ENCODE measurements at regions not wholly inside any gene's neighbourhood (a gene's known extent, or its start where the extent isn't known, plus 50 kb on each side); places are given as distances from the start of the nearest gene placed in this dataset.

GRCh38 chr11:80280737-80281136, 839.9 kb upstream of the TENM4 start:
- TF ChIP-seq GABPA (IDR thresholded peaks at IDR 0.05 in 1 of 2, conservative IDR thresholded peaks at IDR 0.05 in 1 of 2): no peak
- no peak for TF ChIP-seq CTCF (IDR thresholded peaks at IDR 0.05; ENCODE audit: low read depth, low read length, missing input control)
- TF ChIP-seq RXRA (IDR thresholded peaks at IDR 0.05): no peak
- TF ChIP-seq RAD21 (IDR thresholded peaks at IDR 0.05): no peak
- TF ChIP-seq JUND (IDR thresholded peaks at IDR 0.05): no peak
- TF ChIP-seq, protein P1, sequence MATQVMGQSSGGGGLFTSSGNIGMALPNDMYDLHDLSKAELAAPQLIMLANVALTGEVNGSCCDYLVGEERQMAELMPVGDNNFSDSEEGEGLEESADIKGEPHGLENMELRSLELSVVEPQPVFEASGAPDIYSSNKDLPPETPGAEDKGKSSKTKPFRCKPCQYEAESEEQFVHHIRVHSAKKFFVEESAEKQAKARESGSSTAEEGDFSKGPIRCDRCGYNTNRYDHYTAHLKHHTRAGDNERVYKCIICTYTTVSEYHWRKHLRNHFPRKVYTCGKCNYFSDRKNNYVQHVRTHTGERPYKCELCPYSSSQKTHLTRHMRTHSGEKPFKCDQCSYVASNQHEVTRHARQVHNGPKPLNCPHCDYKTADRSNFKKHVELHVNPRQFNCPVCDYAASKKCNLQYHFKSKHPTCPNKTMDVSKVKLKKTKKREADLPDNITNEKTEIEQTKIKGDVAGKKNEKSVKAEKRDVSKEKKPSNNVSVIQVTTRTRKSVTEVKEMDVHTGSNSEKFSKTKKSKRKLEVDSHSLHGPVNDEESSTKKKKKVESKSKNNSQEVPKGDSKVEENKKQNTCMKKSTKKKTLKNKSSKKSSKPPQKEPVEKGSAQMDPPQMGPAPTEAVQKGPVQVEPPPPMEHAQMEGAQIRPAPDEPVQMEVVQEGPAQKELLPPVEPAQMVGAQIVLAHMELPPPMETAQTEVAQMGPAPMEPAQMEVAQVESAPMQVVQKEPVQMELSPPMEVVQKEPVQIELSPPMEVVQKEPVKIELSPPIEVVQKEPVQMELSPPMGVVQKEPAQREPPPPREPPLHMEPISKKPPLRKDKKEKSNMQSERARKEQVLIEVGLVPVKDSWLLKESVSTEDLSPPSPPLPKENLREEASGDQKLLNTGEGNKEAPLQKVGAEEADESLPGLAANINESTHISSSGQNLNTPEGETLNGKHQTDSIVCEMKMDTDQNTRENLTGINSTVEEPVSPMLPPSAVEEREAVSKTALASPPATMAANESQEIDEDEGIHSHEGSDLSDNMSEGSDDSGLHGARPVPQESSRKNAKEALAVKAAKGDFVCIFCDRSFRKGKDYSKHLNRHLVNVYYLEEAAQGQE (IDR thresholded peaks at IDR 0.05): no peak
- TF ChIP-seq TAF1 (conservative IDR thresholded peaks at IDR 0.05): no peak
- no peak for TF ChIP-seq YY1 (IDR thresholded peaks at IDR 0.05)
- TF ChIP-seq HNF4A (conservative IDR thresholded peaks at IDR 0.05): no peak
- TF ChIP-seq, protein P2, sequence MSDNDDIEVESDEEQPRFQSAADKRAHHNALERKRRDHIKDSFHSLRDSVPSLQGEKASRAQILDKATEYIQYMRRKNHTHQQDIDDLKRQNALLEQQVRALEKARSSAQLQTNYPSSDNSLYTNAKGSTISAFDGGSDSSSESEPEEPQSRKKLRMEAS (IDR thresholded peaks at IDR 0.05): no peak
- no peak for TF ChIP-seq SP1 (IDR thresholded peaks at IDR 0.05)

Measured in liver (tissue), 3 donors.